MM.1S (cell line): ENCODE measurements at regions not wholly inside any gene's neighbourhood (a gene's known extent, or its start where the extent isn't known, plus 50 kb on each side); places are given as distances from the start of the nearest gene placed in this dataset.
"Not testable (repeated sequence)": the region's sequence is repeated elsewhere in the genome, so short reads cannot be mapped to it uniquely, and the experiment has no call there.

Experiments
- DNase-seq: peaks from one replicate; pipeline ENCODE4 v3.0.0-alpha.2; 2015
- H2AFZ ChIP-seq: fragments of 300-600 bp; sonication (generic); 2 replicates; pipeline ENCODE4 v1.6.0; 2016; ENCODE audit warnings: antibody characterized with exemption, low read length
- H3F3A ChIP-seq: fragments of 300-600 bp; sonication (generic); 2 replicates; pipeline ENCODE4 v1.6.1; 2016; ENCODE audit warnings: mild to moderate bottlenecking, antibody characterized with exemption, low read length, moderate library complexity, mixed read lengths; ENCODE audit not compliant: insufficient read depth
- H3K27ac ChIP-seq: fragments of 300-600 bp; sonication (generic); 2 replicates; pipeline ENCODE4 v1.5.1; 2016; ENCODE audit warnings: mild to moderate bottlenecking, low read length
- H3K27me3 ChIP-seq: fragments of 300-600 bp; sonication (generic); replicated peaks from 2 replicates; pipeline ENCODE4 v1.6.0; 2016; ENCODE audit warnings: low read length; ENCODE audit not compliant: insufficient read depth
- H3K36me3 ChIP-seq: fragments of 300-600 bp; sonication (generic); replicated peaks from 2 replicates; pipeline ENCODE4 v1.6.1; 2016; ENCODE audit warnings: mild to moderate bottlenecking, low read length, mixed read lengths; ENCODE audit not compliant: insufficient read depth
- H3K4me1 ChIP-seq: fragments of 300-600 bp; sonication (generic); 2 replicates; pipeline ENCODE4 v1.6.1; 2016; ENCODE audit warnings: low read length, mixed read lengths
- H3K4me2 ChIP-seq: fragments of 300-600 bp; sonication (generic); 2 replicates; pipeline ENCODE4 v1.6.0; 2016; ENCODE audit warnings: low read depth, low read length
- H3K4me3 ChIP-seq: fragments of 300-600 bp; sonication (generic); 2 replicates; pipeline ENCODE4 v1.5.1; 2016; ENCODE audit warnings: low read length, mixed read lengths
- H3K79me2 ChIP-seq: fragments of 300-600 bp; sonication (generic); 2 replicates; pipeline ENCODE4 v1.6.1; 2016; ENCODE audit warnings: mixed run types, low read length, mixed read lengths
- H3K9ac ChIP-seq: fragments of 300-600 bp; sonication (generic); 2 replicates; pipeline ENCODE4 v1.6.1; 2016; ENCODE audit warnings: low read length, mixed read lengths
- H3K9me2 ChIP-seq: fragments of 300-600 bp; sonication (generic); replicated peaks from 2 replicates; pipeline ENCODE4 v1.6.1; 2016; ENCODE audit warnings: mild to moderate bottlenecking, low read length, mixed read lengths; ENCODE audit not compliant: insufficient read depth
- H3K9me3 ChIP-seq: fragments of 300-600 bp; sonication (generic); replicated peaks from 2 replicates; pipeline ENCODE4 v1.6.1; 2016; ENCODE audit warnings: mild to moderate bottlenecking, low read length, mixed read lengths; ENCODE audit not compliant: insufficient read depth
- H4K20me1 ChIP-seq: fragments of 300-600 bp; sonication (generic); 2 replicates; pipeline ENCODE4 v1.6.1; 2016; ENCODE audit warnings: mild to moderate bottlenecking, low read length, moderate library complexity, mixed read lengths; ENCODE audit not compliant: insufficient read depth
- EZH2 ChIP-seq: fragments of 300-600 bp; sonication (generic); optimal IDR thresholded peaks from 2 replicates; pipeline ENCODE3; 2017; ENCODE audit warnings: low read depth, mild to moderate bottlenecking, antibody characterized with exemption, low read length, mixed read lengths
- EZH2phosphoT487 ChIP-seq: fragments of 300-600 bp; sonication (generic); IDR thresholded peaks from 2 replicates; pipeline ENCODE4 v1.6.1; 2018; ENCODE audit warnings: antibody characterized with exemption, low read length
- TF ChIP-seq, protein P1 (sequence below): fragments of 300-600 bp; sonication (generic); IDR thresholded peaks from 2 replicates; pipeline ENCODE4 v1.5.1; 2016; ENCODE audit warnings: antibody characterized with exemption, low read length, mixed read lengths

DNA sequence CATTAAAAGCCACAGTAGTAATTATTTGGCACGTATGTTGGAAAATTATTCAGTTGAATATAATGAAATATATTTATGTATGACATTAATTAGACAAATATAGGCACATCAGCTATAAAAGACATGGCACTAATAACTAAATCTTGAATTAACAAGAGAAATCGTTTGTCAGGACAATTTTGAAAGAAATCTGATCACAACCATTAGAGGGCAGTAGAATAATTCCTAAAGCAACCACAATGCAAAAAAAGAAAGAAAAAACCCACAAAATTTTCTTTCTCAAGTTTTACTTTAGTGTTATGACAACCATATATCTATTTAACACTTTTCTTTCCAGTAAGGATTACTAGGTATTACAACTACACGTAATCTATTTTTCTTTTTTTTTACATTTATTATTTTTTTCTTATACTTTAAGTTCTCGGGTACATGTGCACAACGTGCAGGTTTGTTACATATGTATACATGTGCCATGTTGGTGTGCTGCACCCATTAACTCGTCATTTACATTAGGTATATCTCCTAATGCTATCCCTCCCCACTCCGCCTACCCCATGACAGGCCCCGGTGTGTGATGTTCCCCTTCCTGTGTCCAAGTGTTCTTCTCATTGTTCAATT is 126.8 kb upstream of the STK17B start:
- DNase-seq, result peak; percentile 38
- peaks cover 14% of the 10 kb centered on the region for H3K4me1 ChIP-seq
- not testable (repeated sequence) for H4K20me1 ChIP-seq, H3F3A ChIP-seq, H3K4me3 ChIP-seq, H3K4me2 ChIP-seq, H2AFZ ChIP-seq, H3K36me3 ChIP-seq, H3K9me2 ChIP-seq, H3K79me2 ChIP-seq, H3K9me3 ChIP-seq, H3K9ac ChIP-seq, H3K27ac ChIP-seq, H3K27me3 ChIP-seq
- TF ChIP-seq, protein P1, sequence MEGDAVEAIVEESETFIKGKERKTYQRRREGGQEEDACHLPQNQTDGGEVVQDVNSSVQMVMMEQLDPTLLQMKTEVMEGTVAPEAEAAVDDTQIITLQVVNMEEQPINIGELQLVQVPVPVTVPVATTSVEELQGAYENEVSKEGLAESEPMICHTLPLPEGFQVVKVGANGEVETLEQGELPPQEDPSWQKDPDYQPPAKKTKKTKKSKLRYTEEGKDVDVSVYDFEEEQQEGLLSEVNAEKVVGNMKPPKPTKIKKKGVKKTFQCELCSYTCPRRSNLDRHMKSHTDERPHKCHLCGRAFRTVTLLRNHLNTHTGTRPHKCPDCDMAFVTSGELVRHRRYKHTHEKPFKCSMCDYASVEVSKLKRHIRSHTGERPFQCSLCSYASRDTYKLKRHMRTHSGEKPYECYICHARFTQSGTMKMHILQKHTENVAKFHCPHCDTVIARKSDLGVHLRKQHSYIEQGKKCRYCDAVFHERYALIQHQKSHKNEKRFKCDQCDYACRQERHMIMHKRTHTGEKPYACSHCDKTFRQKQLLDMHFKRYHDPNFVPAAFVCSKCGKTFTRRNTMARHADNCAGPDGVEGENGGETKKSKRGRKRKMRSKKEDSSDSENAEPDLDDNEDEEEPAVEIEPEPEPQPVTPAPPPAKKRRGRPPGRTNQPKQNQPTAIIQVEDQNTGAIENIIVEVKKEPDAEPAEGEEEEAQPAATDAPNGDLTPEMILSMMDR, result peak; percentile 60

DNA sequence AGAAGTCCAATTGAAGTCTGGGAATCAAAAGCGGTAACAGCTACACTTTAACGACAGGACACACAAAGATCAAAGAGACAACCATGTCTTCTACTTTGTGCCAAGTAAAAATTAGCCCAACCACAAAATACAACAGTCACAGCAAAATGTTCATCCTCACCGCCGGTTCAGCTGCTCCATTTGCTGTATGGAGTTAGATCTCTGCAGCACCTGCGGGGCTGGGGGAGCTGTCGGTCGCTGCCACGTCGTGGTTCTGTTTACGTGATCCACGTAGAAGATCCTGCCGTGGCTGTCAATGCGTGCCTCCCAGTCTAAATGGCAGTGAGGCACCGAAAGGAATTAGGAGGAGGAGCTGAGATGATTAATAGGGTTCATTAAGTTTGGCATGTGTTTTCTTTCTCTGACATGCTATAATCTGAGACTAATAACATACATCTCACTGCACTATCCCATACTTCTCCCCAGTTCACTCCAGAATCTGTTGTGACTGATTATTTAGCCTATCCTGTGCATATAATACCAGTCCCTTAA is 136.5 kb upstream of the STK17B start:
- H3K4me2 ChIP-seq, result no peak overlapping the region
- no peaks in the 10 kb centered on the region for H3K9me2 ChIP-seq
- H3K79me2 ChIP-seq, result no peaks in the 10 kb centered on the region
- H3K4me1 ChIP-seq, result no peaks in the 10 kb centered on the region
- H3K36me3 ChIP-seq, result no peaks in the 10 kb centered on the region
- TF ChIP-seq, protein P1, result no peak
- TF ChIP-seq EZH2, result no peak
- TF ChIP-seq EZH2phosphoT487, result no peak
- H3F3A ChIP-seq, result no peaks in the 10 kb centered on the region
- H2AFZ ChIP-seq, result no peak overlapping the region
- no peaks in the 10 kb centered on the region for H4K20me1 ChIP-seq
- DNase-seq, result no peak
- H3K27ac ChIP-seq, result no peak overlapping the region
- H3K9ac ChIP-seq, result no peak overlapping the region
- no peaks in the 10 kb centered on the region for H3K9me3 ChIP-seq
- no peak overlapping the region for H3K4me3 ChIP-seq
- no peaks in the 10 kb centered on the region for H3K27me3 ChIP-seq

DNA sequence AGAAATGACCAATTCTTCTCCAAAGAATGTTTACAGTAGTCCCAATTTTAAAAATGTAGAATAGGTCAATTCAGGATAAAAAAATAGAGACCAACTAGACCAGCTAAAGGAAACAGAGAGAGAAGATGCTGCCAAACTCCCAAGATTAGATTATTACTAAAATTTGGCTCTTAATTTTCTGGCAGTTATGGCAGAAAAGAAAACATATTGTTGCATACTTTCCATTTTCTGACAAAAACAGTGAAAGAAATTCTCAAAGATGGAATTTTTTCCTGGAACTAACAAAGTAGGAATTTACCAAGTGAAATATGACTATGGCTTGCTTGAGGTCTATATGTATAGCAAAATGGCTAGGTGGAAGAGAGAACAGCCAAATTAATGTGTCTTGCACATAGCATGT is 138.3 kb upstream of the STK17B start:
- Histone ChIP-seq H3K4me2 (no peak overlapping the region), H4K20me1 (no peaks in the 10 kb centered on the region), H3K4me3 (no peak overlapping the region), H3K9me2 (no peaks in the 10 kb centered on the region), H3K4me1 (no peaks in the 10 kb centered on the region), H3F3A (no peaks in the 10 kb centered on the region), H3K9ac (no peak overlapping the region), H2AFZ (no peak overlapping the region), H3K9me3 (no peaks in the 10 kb centered on the region), H3K36me3 (no peaks in the 10 kb centered on the region), H3K27me3 (no peaks in the 10 kb centered on the region), H3K79me2 (no peaks in the 10 kb centered on the region), H3K27ac (no peak overlapping the region)
- no peak for TF ChIP-seq EZH2phosphoT487
- TF ChIP-seq EZH2, result no peak
- TF ChIP-seq, protein P1, result no peak
- DNase-seq, result no peak
